Myocyte (in vitro differentiated cells): ENCODE measurements at regions not wholly inside any gene's neighbourhood (a gene's known extent, or its start where the extent isn't known, plus 50 kb on each side); places are given as distances from the start of the nearest gene placed in this dataset.
A peak's percentile ranks its signal among the peaks of the same experiment; 100 is the strongest.
"Not testable (repeated sequence)": the region's sequence is repeated elsewhere in the genome, so short reads cannot be mapped to it uniquely, and the experiment has no call there.

Source experiments
- DNase-seq: peaks from one replicate; pipeline ENCODE4 v3.0.0-alpha.2; 2012; ENCODE audit warnings: low read depth

DNA sequence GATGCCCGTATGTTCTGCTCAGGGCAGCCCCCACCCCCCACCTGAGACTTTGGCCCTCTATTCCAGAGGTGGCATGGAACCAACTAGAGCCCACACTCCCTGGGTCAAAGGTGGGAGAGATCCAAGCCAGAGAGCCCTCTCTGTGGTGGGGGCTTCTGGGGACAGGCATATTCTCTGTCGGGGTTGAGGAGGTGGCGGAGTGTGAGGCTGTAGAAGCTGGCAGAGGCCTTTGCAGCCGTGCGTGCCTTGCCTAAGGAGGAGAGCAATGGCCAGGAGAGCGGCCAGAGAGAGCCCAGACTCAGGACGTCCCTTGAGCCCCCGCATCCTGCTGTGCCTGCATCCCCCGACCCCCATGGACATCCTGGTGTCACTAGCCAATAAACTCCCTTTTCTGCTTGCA, 79.2 kb upstream of the HPCAL1 start:
- no peak for DNase-seq

DNA sequence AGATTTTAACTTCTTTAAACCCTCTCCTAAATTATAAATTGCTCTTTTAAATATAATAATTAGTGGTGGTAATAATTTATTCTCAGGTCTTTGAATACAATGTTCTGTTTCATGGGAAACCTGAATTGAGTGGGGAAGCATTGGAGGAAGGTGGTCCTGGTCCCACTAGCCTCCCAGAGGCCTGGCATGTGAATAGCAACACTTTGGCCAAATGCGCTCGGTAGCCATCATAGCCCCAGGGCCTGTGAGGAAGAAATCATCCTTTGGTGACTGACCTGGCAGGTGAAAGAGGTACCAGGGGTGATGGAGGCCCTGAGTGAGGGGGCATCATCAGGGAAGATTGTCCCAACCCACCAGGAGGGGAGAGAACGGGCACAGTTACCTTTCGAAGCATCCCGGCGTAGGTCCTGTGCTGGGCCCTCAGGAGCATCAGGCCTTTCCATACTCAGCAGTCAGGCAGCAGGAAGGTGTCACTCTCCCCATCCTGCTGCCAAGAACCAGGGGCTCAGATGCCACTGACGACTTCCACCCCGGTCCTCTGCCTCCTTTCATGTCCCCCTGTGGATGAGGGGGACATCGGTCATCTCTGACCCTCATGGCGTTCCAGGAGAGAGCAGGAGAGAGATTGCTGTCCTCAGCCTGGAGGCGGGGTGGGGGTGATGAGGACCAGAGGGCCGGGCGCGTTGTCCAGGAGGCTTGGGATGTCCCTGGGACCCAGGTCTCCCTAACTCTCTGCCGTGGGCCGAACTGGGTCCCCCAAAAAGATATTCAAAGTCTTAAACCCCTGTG, 78.6 kb upstream of the HPCAL1 start:
- DNase-seq = no peak

DNA sequence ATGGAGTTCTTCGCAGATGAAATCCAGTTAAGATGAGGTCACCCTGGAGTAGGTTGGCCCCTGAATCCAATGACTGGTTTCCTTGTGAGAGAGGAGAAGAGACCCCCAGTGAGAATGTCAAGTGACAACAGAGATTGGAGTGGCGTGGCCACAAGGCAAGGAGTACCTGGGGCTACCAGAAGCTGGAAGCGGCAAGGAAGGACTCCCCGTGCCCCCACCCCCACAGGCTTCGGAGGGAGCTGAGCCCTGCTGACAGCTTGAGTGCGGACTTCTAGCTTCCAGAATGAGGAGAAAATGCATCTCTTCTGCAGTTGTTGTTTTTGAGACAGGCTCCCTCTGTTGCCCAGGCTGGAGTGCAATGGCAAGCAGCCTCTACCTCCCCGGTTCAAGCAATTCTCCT, 78.0 kb upstream of the HPCAL1 start:
- no peak for DNase-seq

DNA sequence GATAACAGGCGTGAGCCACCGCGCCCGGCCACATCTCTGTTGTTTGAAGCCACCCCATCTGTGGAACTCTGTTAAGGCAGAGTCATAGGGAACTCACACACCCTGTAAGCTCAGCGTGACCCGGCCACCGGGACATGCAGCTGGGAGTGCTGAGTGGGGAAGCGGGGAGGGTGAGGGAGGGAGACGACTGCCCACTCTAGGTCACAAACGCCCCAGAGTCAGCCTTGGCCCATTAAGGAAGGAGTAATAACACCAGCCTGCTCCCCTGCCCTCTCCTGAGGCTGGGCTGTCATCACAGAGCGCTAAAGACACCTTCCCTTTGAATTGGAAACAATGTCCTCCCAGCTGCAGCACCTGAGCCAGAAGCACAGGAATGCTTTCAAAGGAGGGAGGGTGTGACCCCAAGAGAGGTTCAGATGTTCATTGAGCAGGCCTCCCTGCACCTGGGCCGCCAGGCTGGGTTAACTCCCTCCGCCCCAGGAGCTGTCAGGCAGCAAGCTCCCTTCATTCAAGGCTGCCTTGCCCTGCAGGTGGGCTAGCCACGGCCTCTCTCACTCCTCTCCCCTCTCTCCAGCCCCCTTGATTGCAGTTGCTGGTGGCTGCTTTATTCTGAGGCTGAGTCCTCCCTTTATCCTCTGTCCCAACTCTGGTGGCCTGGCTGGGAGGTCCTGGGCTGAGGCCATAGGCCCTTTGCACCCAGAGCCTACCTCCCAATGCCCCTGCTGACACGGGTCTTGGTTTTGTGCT, 77.2 kb upstream of the HPCAL1 start:
- DNase-seq = no peak

DNA sequence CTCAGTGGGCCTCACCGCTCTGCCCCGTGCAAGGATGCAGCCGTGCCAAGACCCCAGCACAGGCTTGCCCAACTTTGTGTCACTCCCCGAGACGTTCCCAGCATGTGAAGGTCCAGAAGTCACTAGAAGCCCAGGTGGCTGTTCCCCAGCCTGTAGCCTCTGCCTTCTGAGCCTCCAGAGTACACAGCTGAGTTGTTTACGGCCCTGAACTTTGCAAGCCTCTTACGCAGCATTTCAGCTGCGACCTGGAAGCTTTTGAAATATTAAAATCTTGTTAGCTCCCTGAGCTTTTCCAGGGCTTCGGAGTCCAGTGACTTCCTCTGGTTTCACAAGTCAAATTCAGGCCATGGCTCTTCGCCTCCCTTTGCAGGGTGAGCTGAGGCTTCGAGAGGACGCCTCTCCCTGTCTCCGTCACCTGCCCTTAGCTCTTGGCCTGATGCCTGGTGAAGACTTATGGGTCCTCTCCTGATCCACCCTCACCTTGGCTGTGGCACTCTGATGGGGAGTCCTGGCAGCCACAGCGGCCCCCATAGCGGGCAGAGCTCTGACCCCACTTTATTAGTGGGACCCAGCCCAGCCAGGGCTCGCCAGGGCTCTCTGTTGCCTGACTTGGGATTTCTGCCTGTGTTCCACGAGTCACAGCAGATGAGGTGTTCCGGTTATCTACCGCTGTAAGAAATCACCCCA, 76.5 kb upstream of the HPCAL1 start:
- no peak for DNase-seq

DNA sequence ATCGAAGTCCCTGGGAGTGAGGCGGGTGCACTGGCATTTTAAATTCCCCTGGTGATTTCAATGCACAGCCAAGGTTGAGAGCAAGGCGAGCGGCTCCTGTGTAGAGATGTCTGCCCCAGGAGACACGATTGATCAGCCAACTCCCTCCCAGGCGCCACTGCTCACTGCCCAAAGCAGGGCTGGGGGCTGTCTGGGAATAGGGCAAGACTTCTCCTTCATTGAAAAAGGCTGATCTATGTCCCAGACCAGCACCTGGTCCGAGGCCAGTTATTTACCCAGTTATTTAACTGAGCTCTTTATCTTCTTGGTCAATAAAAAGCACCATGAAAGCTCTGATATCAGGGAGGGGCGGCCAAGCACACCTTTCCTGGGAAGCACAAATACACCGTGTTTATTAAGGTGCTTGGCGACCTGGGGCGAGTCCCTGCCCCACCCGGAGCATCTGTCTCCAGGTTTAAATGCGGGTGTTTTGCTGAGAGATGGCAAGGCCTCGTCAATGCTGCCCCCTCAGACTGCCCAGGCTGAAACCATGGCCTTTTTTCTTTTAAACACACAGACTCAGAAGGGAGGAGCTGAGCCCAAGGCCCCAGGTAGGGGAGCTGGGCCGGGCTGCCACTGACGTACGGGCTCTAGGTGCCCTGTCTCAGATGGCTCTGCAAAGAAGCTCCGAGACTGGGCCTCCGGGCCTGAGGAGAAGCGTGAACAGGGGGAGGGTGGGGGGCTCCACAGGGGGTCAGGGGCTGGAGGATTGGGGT, 73.9 kb upstream of the HPCAL1 start:
- DNase-seq = no peak

DNA sequence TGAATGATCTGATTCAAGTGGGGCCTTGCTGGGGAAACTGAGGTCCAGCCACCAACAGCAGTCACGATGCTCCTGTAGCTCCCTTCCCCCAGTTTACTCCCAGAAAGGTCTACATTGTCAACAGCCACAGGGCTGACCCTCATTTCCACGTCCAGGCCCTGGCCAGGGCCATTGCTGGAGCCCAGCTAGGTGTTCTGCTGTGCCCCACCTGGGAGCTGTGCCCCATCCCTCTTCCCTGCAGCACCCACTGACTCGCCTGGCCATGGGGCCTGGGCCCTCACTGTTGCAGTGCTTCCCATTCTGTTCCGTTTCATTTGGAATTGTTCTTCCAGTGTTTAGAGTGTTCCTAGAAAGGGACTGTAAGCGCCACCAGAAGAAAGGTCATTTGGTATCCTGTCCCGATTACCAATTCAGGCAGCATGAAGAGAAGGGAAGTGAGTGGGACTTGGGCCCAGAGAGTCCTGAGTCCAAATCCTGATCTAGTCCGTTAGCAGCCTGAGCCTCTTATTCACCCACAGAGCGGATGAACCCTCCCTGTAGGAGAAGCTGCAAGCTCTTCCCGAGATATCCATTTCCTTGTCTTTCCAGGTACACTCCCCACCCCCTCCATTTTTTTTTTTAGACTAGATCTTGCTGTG, 73.1 kb upstream of the HPCAL1 start:
- DNase-seq = no peak

DNA sequence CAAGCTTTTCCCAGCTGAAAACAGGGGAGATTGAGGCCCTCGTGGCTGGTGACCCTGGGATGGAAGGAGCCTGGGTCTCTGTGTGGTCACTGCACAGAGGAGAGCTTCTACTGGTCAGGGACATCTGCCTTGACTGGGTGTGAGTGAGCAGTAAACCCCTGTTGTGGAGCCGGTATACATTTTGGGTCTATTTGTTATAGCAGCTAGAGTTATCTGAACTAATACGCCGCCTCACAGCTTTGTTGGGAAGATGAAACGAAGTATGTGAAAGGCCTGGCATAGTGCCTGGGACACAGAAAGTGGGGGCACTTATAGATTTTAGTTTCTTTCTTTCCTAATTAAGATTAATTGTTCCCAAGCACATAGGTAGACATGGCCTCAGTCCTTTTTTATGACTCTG, 72.2 kb upstream of the HPCAL1 start:
- no peak for DNase-seq

DNA sequence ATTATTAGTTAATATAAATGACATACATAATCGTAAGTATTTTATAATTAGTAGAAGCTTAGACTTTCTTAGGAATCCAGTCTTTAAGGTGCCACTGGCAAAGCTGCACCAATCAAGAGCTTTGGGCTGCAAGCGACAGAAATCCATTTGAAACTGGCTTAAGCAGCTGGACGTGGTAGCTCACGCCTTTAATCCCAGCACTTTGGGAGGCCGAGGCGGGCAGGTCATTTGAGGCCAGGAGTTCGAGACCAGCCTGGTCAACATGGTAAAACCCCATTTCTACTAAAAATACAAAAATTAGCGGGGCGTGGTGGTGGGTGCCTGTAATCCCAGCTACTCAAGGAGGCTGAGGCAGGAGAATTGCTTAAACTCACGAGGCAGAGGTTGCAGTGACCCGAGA, 71.8 kb upstream of the HPCAL1 start:
- DNase-seq = not testable (repeated sequence)

DNA sequence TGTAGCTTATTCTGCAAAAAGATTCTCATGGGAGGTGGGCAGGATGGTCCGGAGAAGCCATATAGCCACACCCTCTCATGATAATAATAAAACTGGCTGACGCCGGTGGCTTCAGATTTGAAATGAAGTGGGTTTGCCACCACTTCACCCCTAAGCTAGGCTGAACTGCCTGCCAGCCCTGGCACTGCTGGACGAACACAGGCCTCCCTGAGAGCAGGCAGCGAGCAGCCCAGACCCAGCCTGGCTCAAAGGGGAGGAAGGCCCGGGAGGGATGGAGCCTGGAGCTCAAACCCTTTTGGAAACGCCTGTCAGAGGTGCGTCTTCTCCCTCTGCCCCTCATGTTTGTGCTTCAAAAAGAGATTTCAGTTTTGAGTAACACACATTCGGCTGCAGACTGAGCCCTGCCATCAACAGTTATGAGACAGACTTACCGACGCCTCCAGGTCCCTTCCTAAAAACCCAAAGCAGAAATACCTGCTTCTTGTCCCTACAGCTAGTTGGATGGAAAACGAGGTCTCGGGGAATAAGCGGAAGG, 71.1 kb upstream of the HPCAL1 start:
- no peak for DNase-seq

DNA sequence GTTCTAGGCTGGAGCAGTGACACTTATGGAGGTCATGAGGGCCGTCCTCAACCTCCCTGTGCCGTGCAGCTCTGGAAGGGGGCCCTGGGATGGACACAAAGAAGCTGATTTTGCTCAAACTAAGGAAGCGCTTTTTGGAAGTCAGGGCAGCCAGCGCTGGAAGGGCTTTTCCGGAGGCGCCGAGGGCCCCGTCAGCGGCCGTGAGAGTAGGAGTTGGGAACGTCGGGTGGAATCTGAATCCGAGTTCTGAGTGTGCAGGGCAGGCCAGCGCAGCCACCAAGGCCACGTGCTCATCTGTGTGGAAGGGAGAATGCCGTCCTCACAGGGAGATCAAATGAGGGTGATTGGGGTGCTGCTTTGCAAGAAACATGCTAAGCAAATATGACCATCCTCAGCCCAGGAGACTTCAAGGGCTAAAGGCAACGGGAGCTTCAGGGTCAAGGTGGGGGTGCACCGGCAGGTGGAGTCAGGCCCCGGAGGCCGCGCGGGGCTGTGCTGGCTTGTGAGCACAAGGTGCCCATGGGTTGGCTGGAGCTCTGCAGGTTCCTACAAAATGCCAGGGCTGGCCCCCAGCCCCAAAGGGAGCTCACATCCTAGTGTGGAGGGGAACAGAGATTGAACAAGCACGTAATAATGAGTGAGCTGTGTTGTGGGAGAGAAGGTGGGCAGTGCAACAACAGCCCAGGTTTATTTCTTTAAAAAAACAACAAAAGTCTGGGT, 70.4 kb upstream of the HPCAL1 start:
- DNase-seq = no peak

DNA sequence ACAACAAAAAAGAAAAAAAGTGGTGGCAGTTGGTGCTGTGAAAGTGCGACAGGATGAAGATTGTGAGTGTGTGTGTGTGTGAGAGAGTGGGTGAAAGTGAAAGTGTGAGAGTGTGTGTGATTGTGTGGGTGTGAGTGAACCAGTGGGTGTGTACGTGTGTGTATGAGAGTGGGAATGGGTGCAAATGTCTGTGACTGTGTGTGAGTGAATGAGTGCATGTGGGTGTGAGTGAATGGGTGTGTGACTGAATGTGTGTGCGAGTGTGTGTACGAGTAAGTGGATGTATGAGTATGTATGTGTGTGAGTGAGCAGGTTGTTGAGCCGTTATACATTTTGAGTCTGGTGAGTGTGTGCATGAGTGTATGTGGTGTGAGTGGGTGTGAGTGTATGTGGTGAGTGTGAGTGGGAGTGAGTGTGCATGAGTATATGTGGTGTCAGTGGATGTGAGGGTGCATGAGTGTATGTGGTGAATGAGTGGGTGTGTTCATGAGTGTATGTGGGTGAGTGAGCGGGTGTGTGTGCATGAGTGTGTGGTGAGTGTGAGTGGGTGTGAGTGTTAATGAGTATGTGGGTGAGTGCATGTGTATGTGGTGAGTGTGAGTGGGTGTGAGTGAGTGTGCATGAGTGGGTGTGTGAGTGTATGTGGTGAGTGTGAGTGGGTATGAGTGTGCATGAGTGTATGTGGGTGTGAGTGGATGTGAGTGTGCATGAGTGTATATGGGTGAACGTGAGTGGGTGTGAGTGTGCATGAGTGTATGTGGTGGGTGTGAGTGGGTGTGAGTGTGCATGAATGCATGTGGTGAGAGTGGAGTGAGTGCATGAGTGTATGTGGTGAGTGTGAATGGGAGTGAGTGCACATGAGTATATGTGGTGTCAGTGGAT, 69.3 kb upstream of the HPCAL1 start:
- no peak for DNase-seq

DNA sequence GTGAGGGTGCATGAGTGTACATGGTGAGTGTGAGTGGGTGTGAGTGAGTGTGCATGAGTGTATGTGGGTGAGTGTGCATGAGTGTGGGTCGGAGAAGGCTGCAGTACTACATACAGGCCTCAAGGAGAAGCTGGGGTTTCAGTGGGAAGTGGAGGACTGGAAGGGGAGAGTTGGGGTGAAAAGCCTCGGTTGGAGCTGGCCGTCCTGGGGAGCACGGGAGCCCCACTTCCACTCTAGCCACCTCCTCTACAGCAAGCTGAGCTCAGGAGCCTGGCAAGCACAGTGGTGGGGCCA, 68.7 kb upstream of the HPCAL1 start:
- DNase-seq = no peak

DNA sequence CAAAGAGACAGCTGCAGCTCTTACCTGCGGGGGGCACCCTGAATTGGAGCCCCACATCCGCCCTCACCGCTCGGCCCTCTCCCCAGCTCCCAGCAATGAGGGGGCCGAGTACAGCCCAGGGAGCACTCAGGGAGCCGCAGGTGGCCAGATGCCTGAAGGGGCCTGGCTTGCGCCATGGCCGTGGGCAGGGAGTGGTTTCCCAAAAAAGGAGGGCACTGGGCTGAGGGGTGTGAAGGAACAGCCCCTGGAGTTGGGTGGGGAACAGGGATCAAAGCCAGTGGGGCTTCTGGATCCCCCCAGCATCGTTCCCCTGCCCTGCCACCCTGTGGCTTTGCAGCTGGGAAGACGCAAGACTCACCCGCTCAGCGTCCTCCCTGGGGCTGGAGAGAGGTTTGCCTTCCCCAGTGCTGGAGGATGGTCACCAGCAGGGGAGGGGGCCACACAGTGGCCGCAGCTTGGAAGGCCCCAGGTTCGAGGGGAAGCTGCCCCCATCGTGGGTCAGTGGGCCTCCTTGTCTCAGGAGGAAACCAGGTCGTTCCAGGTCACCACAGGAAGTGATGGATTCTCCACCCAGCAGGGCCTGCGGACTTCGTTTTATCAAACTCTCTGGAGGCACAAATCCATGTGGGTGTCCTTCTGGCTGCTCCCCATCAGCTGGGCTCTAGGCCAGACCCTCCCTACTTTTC, 68.2 kb upstream of the HPCAL1 start:
- DNase-seq = no peak

DNA sequence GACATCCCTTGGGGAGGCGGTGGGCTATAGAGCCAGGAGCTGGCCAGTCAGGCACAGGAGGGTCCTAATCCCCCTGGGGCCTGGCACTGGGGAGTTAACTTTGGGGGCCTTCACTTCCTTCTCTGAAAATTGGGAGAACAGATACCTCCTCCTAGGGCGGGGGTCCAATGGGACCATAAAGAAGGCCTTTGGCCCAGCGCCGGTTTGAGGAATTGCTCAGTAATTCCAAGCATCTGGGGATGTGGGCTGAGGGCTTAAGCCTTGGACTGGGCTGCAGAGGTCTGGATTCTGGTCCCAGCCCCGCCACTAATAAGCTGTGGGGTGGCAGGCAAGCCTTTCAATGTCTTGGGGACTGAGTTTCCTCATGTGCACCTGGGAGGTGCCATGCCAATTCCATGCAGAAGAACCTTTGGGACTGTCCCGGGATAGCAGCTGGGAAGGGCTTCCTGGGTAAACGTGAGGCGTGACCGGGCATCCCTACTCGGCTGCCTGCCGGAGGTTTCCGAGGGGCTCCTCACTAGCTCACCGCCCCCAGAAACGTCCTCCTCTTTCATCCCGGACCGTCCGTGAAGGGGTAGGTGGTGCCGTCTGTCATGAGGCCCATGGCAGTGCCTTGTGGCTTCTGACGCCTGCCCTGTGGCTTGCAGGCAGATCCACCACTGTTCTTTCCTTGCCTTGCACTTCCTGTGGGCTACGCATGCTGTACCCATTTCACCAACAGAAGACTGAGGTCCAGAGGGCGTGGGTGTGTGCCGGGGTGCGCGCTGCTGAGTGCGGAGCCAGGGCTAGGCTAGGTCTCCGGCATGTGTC, 67.4 kb upstream of the HPCAL1 start:
- DNase-seq = peak; percentile 57

DNA sequence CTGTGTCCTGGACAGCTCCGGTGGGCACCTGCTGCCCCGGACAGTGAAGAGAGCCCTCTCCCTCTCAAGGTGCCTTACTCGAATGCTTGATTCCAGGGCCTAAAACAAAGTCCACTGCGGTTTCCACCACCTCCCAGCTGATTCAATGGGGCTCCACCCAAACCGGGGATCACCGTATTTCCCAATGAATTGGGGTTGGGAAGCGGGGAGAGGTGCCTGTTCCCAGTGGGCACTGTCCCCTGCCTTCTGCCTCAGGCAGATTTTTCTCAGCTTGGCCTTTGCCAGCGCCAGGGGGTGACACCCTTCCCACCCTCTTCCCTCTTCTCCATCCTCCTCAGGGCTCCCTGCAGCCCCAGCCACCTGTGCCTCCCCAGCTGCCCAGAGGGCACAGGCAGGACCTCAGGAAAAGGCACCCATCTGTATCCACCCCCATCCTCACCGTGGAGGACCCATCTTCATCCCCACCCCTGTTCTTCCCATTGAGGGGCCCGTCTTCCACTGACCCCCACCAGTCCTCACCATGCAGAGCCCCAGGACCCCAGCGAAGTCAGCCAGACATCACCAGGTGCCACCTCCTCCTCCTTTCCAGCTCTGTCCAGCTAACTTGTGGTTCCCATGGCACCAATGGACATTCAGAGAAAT, 66.7 kb upstream of the HPCAL1 start:
- no peak for DNase-seq
